Chondrocyte (in vitro differentiated cells): ENCODE measurements at regions not wholly inside any gene's neighbourhood (a gene's known extent, or its start where the extent isn't known, plus 50 kb on each side); places are given as distances from the start of the nearest gene placed in this dataset.

ENCODE experiments used
- DNase-seq: peaks from one replicate; pipeline ENCODE4 v3.0.0; 2021; ENCODE audit warnings: mixed read lengths, low spot score
- H3K27ac Mint-ChIP-seq: one replicate; pipeline ENCODE4 v1.8.0; 2021; ENCODE audit warnings: mild to moderate bottlenecking, moderate library complexity, mixed read lengths; ENCODE audit not compliant: unreplicated experiment
- H3K27me3 Mint-ChIP-seq: 2 replicates; pipeline ENCODE4 v1.8.0; 2021; ENCODE audit warnings: low read depth, mixed read lengths
- H3K36me3 Mint-ChIP-seq: 2 replicates; pipeline ENCODE4 v1.8.0; 2021; ENCODE audit warnings: low read depth, mixed read lengths
- H3K4me1 Mint-ChIP-seq: 2 replicates; pipeline ENCODE4 v1.8.0; 2021; ENCODE audit warnings: low read depth, mild to moderate bottlenecking, mixed read lengths
- H3K4me3 Mint-ChIP-seq: one replicate; pipeline ENCODE4 v1.8.0; 2021; ENCODE audit warnings: mild to moderate bottlenecking, moderate library complexity, mixed read lengths; ENCODE audit not compliant: unreplicated experiment
- H3K9me3 Mint-ChIP-seq: 2 replicates; pipeline ENCODE4 v1.8.0; 2021; ENCODE audit warnings: low read depth, mixed read lengths
- CTCF ChIP-seq: fragments of 200-600 bp; sonication (generic); IDR thresholded peaks from 2 replicates; pipeline ENCODE4 v1.5.0; 2021; ENCODE audit warnings: antibody characterized with exemption, mild to moderate bottlenecking, moderate library complexity

GRCh38 chr15:47516558-47516957, 200.7 kb upstream of the SEMA6D start:
- no peak overlapping the region for H3K4me3 Mint-ChIP-seq
- no peaks in the 10 kb centered on the region for H3K9me3 Mint-ChIP-seq
- no peaks in the 10 kb centered on the region for H3K4me1 Mint-ChIP-seq
- no peaks in the 10 kb centered on the region for H3K27me3 Mint-ChIP-seq
- TF ChIP-seq CTCF = no peak
- no peak overlapping the region for H3K27ac Mint-ChIP-seq
- H3K36me3 Mint-ChIP-seq = no peaks in the 10 kb centered on the region
- no peak for DNase-seq

GRCh38 chr15:47516972-47517371, 200.3 kb upstream of the SEMA6D start:
- TF ChIP-seq CTCF = no peak
- Mint-ChIP-seq H3K4me3 (no peak overlapping the region), H3K27me3 (no peaks in the 10 kb centered on the region), H3K9me3 (no peaks in the 10 kb centered on the region), H3K27ac (no peak overlapping the region), H3K36me3 (no peaks in the 10 kb centered on the region), H3K4me1 (no peaks in the 10 kb centered on the region)
- DNase-seq = no peak

GRCh38 chr15:47517737-47518136, 199.6 kb upstream of the SEMA6D start:
- Mint-ChIP-seq H3K4me3 (no peak overlapping the region), H3K36me3 (no peaks in the 10 kb centered on the region), H3K27ac (no peak overlapping the region), H3K27me3 (no peaks in the 10 kb centered on the region), H3K9me3 (no peaks in the 10 kb centered on the region), H3K4me1 (no peaks in the 10 kb centered on the region)
- no peak for TF ChIP-seq CTCF
- DNase-seq = no peak

GRCh38 chr15:47523681-47524475, 193.4 kb upstream of the SEMA6D start:
- TF ChIP-seq CTCF = no peak
- H3K4me3 Mint-ChIP-seq = no peak overlapping the region
- no peaks in the 10 kb centered on the region for H3K27me3 Mint-ChIP-seq
- DNase-seq = no peak
- H3K4me1 Mint-ChIP-seq = peaks cover 5% of the 10 kb centered on the region
- H3K36me3 Mint-ChIP-seq = no peaks in the 10 kb centered on the region
- H3K9me3 Mint-ChIP-seq = no peaks in the 10 kb centered on the region
- no peak overlapping the region for H3K27ac Mint-ChIP-seq

- no peak for TF ChIP-seq CTCF
- no peaks in the 10 kb centered on the region for H3K4me1 Mint-ChIP-seq
- H3K9me3 Mint-ChIP-seq = peaks cover 3% of the 10 kb centered on the region
- H3K27me3 Mint-ChIP-seq = peaks cover 4% of the 10 kb centered on the region
- no peak for DNase-seq
- H3K36me3 Mint-ChIP-seq = no peaks in the 10 kb centered on the region
- H3K4me3 Mint-ChIP-seq = no peak overlapping the region
- H3K27ac Mint-ChIP-seq = no peak overlapping the region
Measured at GRCh38 chr15:47529241-47529640, 188.1 kb upstream of the SEMA6D start.
